ENCODE measurements at regions not wholly inside any gene's neighbourhood (a gene's known extent, or its start where the extent isn't known, plus 50 kb on each side); places are given as distances from the start of the nearest gene placed in this dataset.

- TF ChIP-seq, protein P1, sequence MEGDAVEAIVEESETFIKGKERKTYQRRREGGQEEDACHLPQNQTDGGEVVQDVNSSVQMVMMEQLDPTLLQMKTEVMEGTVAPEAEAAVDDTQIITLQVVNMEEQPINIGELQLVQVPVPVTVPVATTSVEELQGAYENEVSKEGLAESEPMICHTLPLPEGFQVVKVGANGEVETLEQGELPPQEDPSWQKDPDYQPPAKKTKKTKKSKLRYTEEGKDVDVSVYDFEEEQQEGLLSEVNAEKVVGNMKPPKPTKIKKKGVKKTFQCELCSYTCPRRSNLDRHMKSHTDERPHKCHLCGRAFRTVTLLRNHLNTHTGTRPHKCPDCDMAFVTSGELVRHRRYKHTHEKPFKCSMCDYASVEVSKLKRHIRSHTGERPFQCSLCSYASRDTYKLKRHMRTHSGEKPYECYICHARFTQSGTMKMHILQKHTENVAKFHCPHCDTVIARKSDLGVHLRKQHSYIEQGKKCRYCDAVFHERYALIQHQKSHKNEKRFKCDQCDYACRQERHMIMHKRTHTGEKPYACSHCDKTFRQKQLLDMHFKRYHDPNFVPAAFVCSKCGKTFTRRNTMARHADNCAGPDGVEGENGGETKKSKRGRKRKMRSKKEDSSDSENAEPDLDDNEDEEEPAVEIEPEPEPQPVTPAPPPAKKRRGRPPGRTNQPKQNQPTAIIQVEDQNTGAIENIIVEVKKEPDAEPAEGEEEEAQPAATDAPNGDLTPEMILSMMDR (IDR thresholded peaks at IDR 0.05; ENCODE audit: poor library complexity), result no peak
- TF ChIP-seq EZH2 (IDR thresholded peaks at IDR 0.05; ENCODE audit: borderline replicate concordance) (no peak), EZH2phosphoT487 (IDR thresholded peaks at IDR 0.05; ENCODE audit: low read depth, severe bottlenecking, unreplicated experiment) (no peak)
Observed at GRCh38 chr2:125324273-125324672, 1299.2 kb downstream of the CNTNAP5 start.
